GM12872 (cell line): ENCODE measurements at regions not wholly inside any gene's neighbourhood (a gene's known extent, or its start where the extent isn't known, plus 50 kb on each side); places are given as distances from the start of the nearest gene placed in this dataset.

Source experiments
- CTCF ChIP-seq: IDR thresholded peaks from 3 replicates; pipeline ENCODE4 v1.5.1; 2011; ENCODE audit warnings: low read depth, mild to moderate bottlenecking, low read length, moderate library complexity; ENCODE audit not compliant: insufficient read depth

- no peak for TF ChIP-seq CTCF
Observed at GRCh38 chr16:54526916-54527315, 240.3 kb upstream of the IRX3 start.

- TF ChIP-seq CTCF, result no peak
Observed at GRCh38 chr16:54526087-54526486, 239.5 kb upstream of the IRX3 start.

GRCh38 chr16:54525104-54525503 lies 238.5 kb upstream of the IRX3 start:
- TF ChIP-seq CTCF, result no peak

GRCh38 chr16:54522584-54522983 lies 236.0 kb upstream of the IRX3 start:
- no peak for TF ChIP-seq CTCF

GRCh38 chr16:54521327-54521726 lies 234.7 kb upstream of the IRX3 start:
- no peak for TF ChIP-seq CTCF

GRCh38 chr16:54519161-54519695 lies 232.6 kb upstream of the IRX3 start:
- TF ChIP-seq CTCF, result no peak

GRCh38 chr16:54517181-54517580 lies 230.6 kb upstream of the IRX3 start:
- no peak for TF ChIP-seq CTCF
